NT2/D1 (cell line): ENCODE measurements at regions not wholly inside any gene's neighbourhood (a gene's known extent, or its start where the extent isn't known, plus 50 kb on each side); places are given as distances from the start of the nearest gene placed in this dataset.

Experiments used
- YY1 ChIP-seq: IDR thresholded peaks from 2 replicates; pipeline ENCODE4 v1.6.1; 2011; ENCODE audit not compliant: insufficient read length, insufficient read depth
- ZNF274 ChIP-seq: IDR thresholded peaks from 2 replicates; pipeline ENCODE4 v1.6.1; 2011; ENCODE audit warnings: mild to moderate bottlenecking, low read depth, low read length

GRCh38 chr3:117912352-117912751 lies 1122.3 kb downstream of the IGSF11 start:
- no peak for TF ChIP-seq ZNF274
- TF ChIP-seq YY1: no peak
